Right lobe of liver (tissue), 6 donors: ENCODE measurements at regions not wholly inside any gene's neighbourhood (a gene's known extent, or its start where the extent isn't known, plus 50 kb on each side); places are given as distances from the start of the nearest gene placed in this dataset.

ENCODE experiments used
- ATAC-seq, 4 donors: fragments of 200-7000 bp; cut with Tn5 transposase; one replicate each; pipeline ENCODE4 v1.9.1; 2020; ENCODE audit warnings: mild to moderate bottlenecking in 4 of 4, moderate library complexity in 4 of 4
- DNase-seq, 3 donors: peaks; one replicate each; pipeline ENCODE4 v3.0.0-alpha.2; 2020
- H3K27ac ChIP-seq, 3 donors: fragments of 200-600 bp; one replicate each; pipeline ENCODE4 v1.8.0; 2022
- H3K27me3 ChIP-seq, 2 donors: fragments of 200-600 bp; one replicate each; pipeline ENCODE4 v1.8.0; 2022
- H3K36me3 ChIP-seq, 4 donors: fragments of 200-600 bp; sonication (generic) in 1 of 4; one replicate each; pipeline versions ENCODE4 v1.5.1 to v1.8.0; 2017 to 2022; ENCODE audit warnings: control low read depth in 1 of 4
- H3K4me1 ChIP-seq, 4 donors: fragments of 200-600 bp; sonication (generic) in 1 of 4; one replicate each; pipeline versions ENCODE4 v1.5.1 to v1.8.0; 2017 to 2022; ENCODE audit warnings: control low read depth in 1 of 4
- H3K4me3 ChIP-seq, 3 donors: fragments of 200-600 bp; one replicate each; pipeline ENCODE4 v1.8.0; 2022
- H3K9me3 ChIP-seq, 4 donors: fragments of 200-600 bp; sonication (generic) in 1 of 4; one replicate each; pipeline versions ENCODE4 v1.5.1 to v1.8.0; 2017 to 2022; ENCODE audit warnings: control low read depth in 1 of 4
- POLR2A ChIP-seq: fragments of 450-650 bp; IDR thresholded peaks from one replicate; pipeline ENCODE4 v1.6.1; 2017; ENCODE audit warnings: antibody characterized with exemption, mild to moderate bottlenecking
- WGBS: methylation state at CpG from one replicate; pipeline ENCODE4 v1.1.6; 2018; ENCODE audit warnings: low coverage, low lambda C conversion rate; ENCODE audit not compliant: insufficient coverage; ENCODE audit errors: missing lambda C conversion rate; 5-methylcytosine and 5-hydroxymethylcytosine counted together
- intact Hi-C, 2 donors: fragments of 100-400 bp; cut with DNase I; formaldehyde crosslinking; loops; one replicate each; pipeline versions ENCODE4 v1.11.2 to v1.14.1; 2022
- TF ChIP-seq, protein P1 (sequence below), 4 donors: fragments of 200-600 bp in 3 of 4; fragments of 450-650 bp in 1 of 4; IDR thresholded peaks; one replicate each; pipeline versions ENCODE4 v1.5.1 to v1.8.0; 2016 to 2022; ENCODE audit warnings: antibody characterized with exemption in 4 of 4, mild to moderate bottlenecking in 2 of 4
- donor health status: DM: no; HTN: yes; CAD: no.
- donor health status: DM: no; HTN: no; CAD: no.
- donor health status: DM: no; HTN: no; CAD: no.
- donor health status: DM: no; HTN: yes; CAD: no.
- donor health status: DM: no; HTN: yes; CAD: no.

DNA sequence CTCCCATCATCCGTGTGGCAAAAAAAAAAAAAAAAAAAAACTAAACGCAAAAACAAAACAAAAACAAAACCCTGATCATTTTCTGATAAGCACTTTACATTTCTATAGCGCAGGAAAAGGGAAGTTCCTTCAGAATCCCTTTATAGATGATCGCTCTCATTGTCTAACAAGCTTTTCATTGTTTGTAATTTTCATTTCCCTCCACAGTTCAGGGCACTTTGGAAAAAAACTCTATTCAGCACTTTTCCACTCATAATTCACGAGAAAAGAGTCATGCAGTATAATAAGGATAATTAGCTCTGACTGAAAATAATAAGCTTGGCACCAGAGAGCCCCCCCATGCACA lies 89.4 kb upstream of the ATXN1 start:
- no peaks in the 10 kb centered on the region for H3K4me1 ChIP-seq
- peak in 1 of 4 donors; percentile 34 for ATAC-seq
- no peak for DNase-seq
- H3K27me3 ChIP-seq = no peaks in the 10 kb centered on the region
- TF ChIP-seq, protein P1, sequence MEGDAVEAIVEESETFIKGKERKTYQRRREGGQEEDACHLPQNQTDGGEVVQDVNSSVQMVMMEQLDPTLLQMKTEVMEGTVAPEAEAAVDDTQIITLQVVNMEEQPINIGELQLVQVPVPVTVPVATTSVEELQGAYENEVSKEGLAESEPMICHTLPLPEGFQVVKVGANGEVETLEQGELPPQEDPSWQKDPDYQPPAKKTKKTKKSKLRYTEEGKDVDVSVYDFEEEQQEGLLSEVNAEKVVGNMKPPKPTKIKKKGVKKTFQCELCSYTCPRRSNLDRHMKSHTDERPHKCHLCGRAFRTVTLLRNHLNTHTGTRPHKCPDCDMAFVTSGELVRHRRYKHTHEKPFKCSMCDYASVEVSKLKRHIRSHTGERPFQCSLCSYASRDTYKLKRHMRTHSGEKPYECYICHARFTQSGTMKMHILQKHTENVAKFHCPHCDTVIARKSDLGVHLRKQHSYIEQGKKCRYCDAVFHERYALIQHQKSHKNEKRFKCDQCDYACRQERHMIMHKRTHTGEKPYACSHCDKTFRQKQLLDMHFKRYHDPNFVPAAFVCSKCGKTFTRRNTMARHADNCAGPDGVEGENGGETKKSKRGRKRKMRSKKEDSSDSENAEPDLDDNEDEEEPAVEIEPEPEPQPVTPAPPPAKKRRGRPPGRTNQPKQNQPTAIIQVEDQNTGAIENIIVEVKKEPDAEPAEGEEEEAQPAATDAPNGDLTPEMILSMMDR (IDR thresholded peaks at IDR 0.05) = no peak
- no peak for TF ChIP-seq POLR2A
- intact Hi-C loops = no loop called here
- H3K9me3 ChIP-seq = no peaks in the 10 kb centered on the region
- H3K4me3 ChIP-seq = no peak overlapping the region
- H3K36me3 ChIP-seq = no peaks in the 10 kb centered on the region
- no peak overlapping the region for H3K27ac ChIP-seq
- 47% methylated on average over 5 of the region's 5 CpGs for WGBS

GRCh38 chr6:16849988-16850680 lies 88.9 kb upstream of the ATXN1 start:
- intact Hi-C loops = no loop called here
- WGBS = 68% methylated on average over 6 of the region's 7 CpGs
- Histone ChIP-seq H3K4me1 (no peaks in the 10 kb centered on the region), H3K9me3 (no peaks in the 10 kb centered on the region), H3K4me3 (no peak overlapping the region), H3K36me3 (no peaks in the 10 kb centered on the region), H3K27ac (no peak overlapping the region), H3K27me3 (no peaks in the 10 kb centered on the region)
- ATAC-seq = no peak
- TF ChIP-seq, protein P1 (IDR thresholded peaks at IDR 0.05) = no peak
- TF ChIP-seq POLR2A = no peak
- no peak for DNase-seq

DNA sequence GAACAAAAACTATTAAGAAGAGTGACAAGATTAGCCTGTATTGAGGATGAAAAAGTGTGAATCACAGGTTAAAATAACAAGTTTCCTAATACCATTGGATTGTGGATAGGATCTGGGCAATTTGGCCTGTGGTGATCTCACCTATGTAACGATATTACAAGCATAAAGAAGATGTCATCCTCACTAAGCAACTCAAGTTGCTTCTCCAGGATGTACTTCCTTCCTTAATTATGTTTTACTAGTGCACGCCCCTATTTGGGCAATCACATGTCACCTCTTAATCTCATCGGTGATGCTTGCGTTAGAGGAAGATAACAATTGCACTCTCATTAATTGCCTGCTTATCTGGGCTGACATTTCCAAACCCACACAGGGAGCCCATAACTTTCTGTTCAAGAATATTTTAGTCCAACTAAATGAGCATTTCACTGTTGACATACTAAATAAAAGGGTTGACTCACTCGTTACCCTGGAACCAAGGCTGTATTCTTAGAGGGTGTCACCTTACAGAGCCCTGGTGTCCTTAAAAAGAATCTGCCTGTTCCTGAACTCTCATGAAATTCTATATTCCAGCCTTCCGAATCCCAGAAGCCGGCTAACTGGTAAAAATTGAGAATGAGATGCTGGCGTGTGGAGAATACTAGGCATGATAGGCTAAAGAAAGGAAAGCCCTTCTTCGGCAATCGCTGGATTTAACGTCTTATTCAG lies 88.2 kb upstream of the ATXN1 start:
- H3K9me3 ChIP-seq = no peaks in the 10 kb centered on the region
- no peaks in the 10 kb centered on the region for H3K4me1 ChIP-seq
- H3K27ac ChIP-seq = no peak overlapping the region
- no peaks in the 10 kb centered on the region for H3K27me3 ChIP-seq
- ATAC-seq (no peak), DNase-seq (no peak)
- intact Hi-C loops = no loop called here
- no peak overlapping the region for H3K4me3 ChIP-seq
- no peaks in the 10 kb centered on the region for H3K36me3 ChIP-seq
- WGBS = 58% methylated on average over 11 of the region's 11 CpGs
- no peak for TF ChIP-seq POLR2A

DNA sequence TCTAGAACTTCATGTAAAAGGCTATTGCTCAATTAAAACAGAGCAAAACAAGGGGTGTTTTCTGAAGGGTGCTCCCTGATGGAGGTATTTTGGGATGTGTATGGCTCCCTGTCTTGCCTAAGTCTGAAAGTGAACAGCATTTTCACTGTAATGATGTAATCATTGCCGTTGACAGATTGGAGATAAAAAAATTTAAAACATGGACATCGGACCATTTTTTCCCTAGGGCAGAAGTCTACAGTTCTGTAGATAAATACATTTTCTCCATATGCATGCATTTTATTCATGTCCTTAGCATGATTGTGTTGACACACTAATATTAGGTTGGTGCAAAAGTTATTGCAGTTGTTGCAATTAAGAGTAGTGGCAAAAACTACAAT lies 85.1 kb upstream of the ATXN1 start:
- ATAC-seq (no peak), DNase-seq (no peak)
- intact Hi-C loops = no loop called here
- H3K27ac ChIP-seq = no peak overlapping the region
- TF ChIP-seq POLR2A = no peak
- TF ChIP-seq, protein P1 (IDR thresholded peaks at IDR 0.05) = no peak
- H3K27me3 ChIP-seq = no peaks in the 10 kb centered on the region
- H3K4me3 ChIP-seq = no peak overlapping the region
- no peaks in the 10 kb centered on the region for H3K36me3 ChIP-seq
- H3K9me3 ChIP-seq = no peaks in the 10 kb centered on the region
- H3K4me1 ChIP-seq = no peaks in the 10 kb centered on the region
- WGBS = 86% methylated on average over 2 of the region's 2 CpGs

- Histone ChIP-seq H3K4me1 (no peaks in the 10 kb centered on the region), H3K9me3 (no peaks in the 10 kb centered on the region), H3K27ac (no peak overlapping the region), H3K4me3 (no peak overlapping the region), H3K27me3 (no peaks in the 10 kb centered on the region), H3K36me3 (no peaks in the 10 kb centered on the region)
- intact Hi-C loops = no loop called here
- ATAC-seq (no peak), DNase-seq (no peak)
- no peak for TF ChIP-seq POLR2A
- 85% methylated on average over 5 of the region's 5 CpGs for WGBS
Observed at GRCh38 chr6:16844183-16844582, 82.9 kb upstream of the ATXN1 start.
